ENCODE measurements at regions not wholly inside any gene's neighbourhood (a gene's known extent, or its start where the extent isn't known, plus 50 kb on each side); places are given as distances from the start of the nearest gene placed in this dataset.

- H3K27ac Mint-ChIP-seq, result no peak overlapping the region
- H3K27me3 Mint-ChIP-seq, result no peaks in the 10 kb centered on the region
- no peak overlapping the region for H3K4me3 Mint-ChIP-seq
- intact Hi-C loops (cut with micrococcal nuclease), result no loop called here
- H3K4me1 Mint-ChIP-seq, result no peaks in the 10 kb centered on the region
- no peaks in the 10 kb centered on the region for H3K9me3 Mint-ChIP-seq
- no peak for DNase-seq
- no peaks in the 10 kb centered on the region for H3K36me3 Mint-ChIP-seq (ENCODE audit: low read depth)
Measured at GRCh38 chr5:116629168-116629567, 54.5 kb upstream of the SEMA6A start.

GRCh38 chr5:116626945-116627679 lies 52.5 kb upstream of the SEMA6A start:
- no peaks in the 10 kb centered on the region for H3K9me3 Mint-ChIP-seq
- no peaks in the 10 kb centered on the region for H3K27me3 Mint-ChIP-seq
- no peak overlapping the region for H3K27ac Mint-ChIP-seq
- no peaks in the 10 kb centered on the region for H3K36me3 Mint-ChIP-seq (ENCODE audit: low read depth)
- no peak for DNase-seq
- no peaks in the 10 kb centered on the region for H3K4me1 Mint-ChIP-seq
- H3K4me3 Mint-ChIP-seq, result no peak overlapping the region
- intact Hi-C loops (cut with micrococcal nuclease), result no loop called here

- H3K4me1 Mint-ChIP-seq, result no peaks in the 10 kb centered on the region
- intact Hi-C loops (cut with micrococcal nuclease), result no loop called here
- no peak overlapping the region for H3K4me3 Mint-ChIP-seq
- H3K27me3 Mint-ChIP-seq, result no peaks in the 10 kb centered on the region
- no peak for DNase-seq
- no peak overlapping the region for H3K27ac Mint-ChIP-seq
- H3K36me3 Mint-ChIP-seq (ENCODE audit: low read depth), result no peaks in the 10 kb centered on the region
- no peaks in the 10 kb centered on the region for H3K9me3 Mint-ChIP-seq
Measured at GRCh38 chr5:116626272-116626723, 51.7 kb upstream of the SEMA6A start.

All from activated CD4-positive, alpha-beta T cell treated with anti-CD3 and anti-CD28 coated beads, Interleukin-2, amount 10 ng/mL, durations not matched to agents 24 days and 14 days (primary cell).